NCI-H2081 (cell line): ENCODE measurements at regions not wholly inside any gene's neighbourhood (a gene's known extent, or its start where the extent isn't known, plus 50 kb on each side); places are given as distances from the start of the nearest gene placed in this dataset.
"Not testable (repeated sequence)": the region's sequence is repeated elsewhere in the genome, so short reads cannot be mapped to it uniquely, and the experiment has no call there.

ENCODE experiments used
- DNase-seq, 2 experiments: peaks; one replicate each; lab custom pipeline; 2025; lab: John Stamatoyannopoulos, UW

GRCh38 chr1:120465900-120466299 lies 51.1 kb downstream of the NBPF8 start:
- not testable (repeated sequence) for DNase-seq

- DNase-seq: not testable (repeated sequence)
Observed at GRCh38 chr1:120477663-120478062, 62.8 kb downstream of the NBPF8 start.

GRCh38 chr1:120478400-120478799 lies 63.6 kb downstream of the NBPF8 start:
- not testable (repeated sequence) for DNase-seq

GRCh38 chr1:120487542-120487941 lies 72.7 kb downstream of the NBPF8 start:
- DNase-seq: not testable (repeated sequence)

- not testable (repeated sequence) for DNase-seq
Observed at GRCh38 chr1:120489217-120489616, 74.4 kb downstream of the NBPF8 start.

- DNase-seq: not testable (repeated sequence)
Observed at GRCh38 chr1:120497145-120497544, 82.3 kb downstream of the NBPF8 start.

GRCh38 chr1:120503284-120503683 lies 88.4 kb downstream of the NBPF8 start:
- not testable (repeated sequence) for DNase-seq

GRCh38 chr1:120506352-120506751 lies 91.5 kb downstream of the NBPF8 start:
- not testable (repeated sequence) for DNase-seq

GRCh38 chr1:120508351-120508750 lies 93.5 kb downstream of the NBPF8 start:
- not testable (repeated sequence) for DNase-seq

- DNase-seq: not testable (repeated sequence)
Observed at GRCh38 chr1:120509258-120509657, 94.4 kb downstream of the NBPF8 start.

GRCh38 chr1:120513099-120513498 lies 98.3 kb downstream of the NBPF8 start:
- DNase-seq: not testable (repeated sequence)

GRCh38 chr1:120513531-120513930 lies 98.7 kb downstream of the NBPF8 start:
- DNase-seq: not testable (repeated sequence)

- DNase-seq: not testable (repeated sequence)
Observed at GRCh38 chr1:120519196-120519595, 104.4 kb downstream of the NBPF8 start.

GRCh38 chr1:120524416-120524815 lies 109.6 kb downstream of the NBPF8 start:
- not testable (repeated sequence) for DNase-seq

GRCh38 chr1:120525386-120525785 lies 110.6 kb downstream of the NBPF8 start:
- not testable (repeated sequence) for DNase-seq

GRCh38 chr1:120529475-120530089 lies 114.7 kb downstream of the NBPF8 start:
- DNase-seq: not testable (repeated sequence)

GRCh38 chr1:120531455-120531854 lies 116.6 kb downstream of the NBPF8 start:
- not testable (repeated sequence) for DNase-seq

- DNase-seq: not testable (repeated sequence)
Observed at GRCh38 chr1:120534361-120535047, 119.7 kb downstream of the NBPF8 start.

- DNase-seq: not testable (repeated sequence)
Observed at GRCh38 chr1:120535052-120535451, 120.2 kb downstream of the NBPF8 start.

- DNase-seq: not testable (repeated sequence)
Observed at GRCh38 chr1:120541394-120541793, 126.6 kb downstream of the NBPF8 start.

GRCh38 chr1:120542365-120542764 lies 127.5 kb downstream of the NBPF8 start:
- DNase-seq: not testable (repeated sequence)

GRCh38 chr1:120542940-120543339 lies 128.1 kb downstream of the NBPF8 start:
- not testable (repeated sequence) for DNase-seq

GRCh38 chr1:120544434-120544833 lies 129.6 kb downstream of the NBPF8 start:
- DNase-seq: not testable (repeated sequence)
